A549 (cell line): ENCODE measurements at regions not wholly inside any gene's neighbourhood (a gene's known extent, or its start where the extent isn't known, plus 50 kb on each side); places are given as distances from the start of the nearest gene placed in this dataset.
A peak's percentile ranks its signal among the peaks of the same experiment; 100 is the strongest.

ENCODE experiments used
- ATAC-seq, 2 experiments: fragments of 200-7000 bp in 1 of 2; fragments of >200 bp in 1 of 2; cut with Nextera tagmentation in 1 of 2; cut with Tn5 transposase in 1 of 2; 3 replicates each; pipeline versions ENCODE4 v1.8.0 to v1.9.1; 2018 to 2020; ENCODE audit warnings: mild to moderate bottlenecking in 1 of 2, moderate library complexity in 1 of 2
- CTCF ChIA-PET: fragments of 300-600 bp; sonication (Branson Sonifier 250); formaldehyde crosslinking; extraction: SDS; loops from one replicate; lab custom pipeline; 2021; ENCODE audit warnings: antibody characterized with exemption, inconsistent platforms; lab: Yijun Ruan, JAX
- POLR2A ChIA-PET: fragments of 350-600 bp; formaldehyde crosslinking; extraction: SDS; loops from one replicate; lab custom pipeline; 2021; ENCODE audit warnings: antibody characterized with exemption, inconsistent platforms; lab: Yijun Ruan, JAX
- DNase-seq, 2 experiments: peaks; one replicate each; pipeline versions ENCODE4 v3.0.0 to v3.0.0-alpha.2; 2011 to 2016; ENCODE audit warnings: low read depth in 1 of 2, low spot score in 1 of 2
- FAIRE-seq: peaks from 2 replicates; lab custom pipeline; 2011; peaks lifted over from hg19 to GRCh38; lab: Jason Lieb, UNC
- H3K27ac ChIP-seq, 2 experiments: fragments of >200 bp; sonication (Bioruptor Twin); formaldehyde crosslinking; 3 replicates each; pipeline ENCODE4 v1.5.1; 2016 to 2017
- H3K4me1 ChIP-seq: fragments of >200 bp; sonication (Bioruptor Twin); formaldehyde crosslinking; 3 replicates; pipeline ENCODE4 v1.6.1; 2016
- H3K4me2 ChIP-seq: fragments of >200 bp; sonication (Bioruptor Twin); formaldehyde crosslinking; 3 replicates; pipeline ENCODE4 v1.6.1; 2016
- H3K4me3 ChIP-seq: fragments of >200 bp; sonication (Bioruptor Twin); formaldehyde crosslinking; 3 replicates; pipeline ENCODE4 v1.5.1; 2016
- H3K9me3 ChIP-seq: fragments of >200 bp; sonication (Bioruptor Twin); formaldehyde crosslinking; 3 replicates; pipeline ENCODE4 v1.6.1; 2016
- CBX2 ChIP-seq: fragments of 200-600 bp; sonication (generic); IDR thresholded peaks from 2 replicates; pipeline ENCODE4 v1.6.1; 2016; ENCODE audit warnings: low read depth, mild to moderate bottlenecking, borderline replicate concordance
- CBX8 ChIP-seq: fragments of 200-600 bp; sonication (generic); IDR thresholded peaks from 2 replicates; pipeline ENCODE4 v1.6.1; 2016
- CEBPB ChIP-seq, 2 experiments: fragments of >200 bp in 1 of 2; sonication (Bioruptor Twin) in 1 of 2; formaldehyde crosslinking in 1 of 2; IDR thresholded peaks; 2 replicates each; pipeline ENCODE4 v1.6.1; 2012 to 2016
- CHD2 ChIP-seq: fragments of 150-350 bp; IDR thresholded peaks from 2 replicates; pipeline ENCODE4 v1.6.1; 2014; ENCODE audit warnings: low read length; ENCODE audit not compliant: partially characterized antibody
- EHF ChIP-seq: fragments of 250-450 bp; sonication (Bioruptor Pico); IDR thresholded peaks from 2 replicates; pipeline ENCODE4 v1.5.0; 2020; ENCODE audit warnings: mild to moderate bottlenecking
- EHMT2 ChIP-seq: fragments of 200-600 bp; sonication (generic); IDR thresholded peaks from 2 replicates; pipeline ENCODE4 v1.6.1; 2016; ENCODE audit warnings: antibody characterized with exemption, low read depth, mild to moderate bottlenecking, moderate library complexity
- ESRRA ChIP-seq: fragments of 150-350 bp; IDR thresholded peaks from 2 replicates; pipeline ENCODE4 v1.6.1; 2014; ENCODE audit warnings: mild to moderate bottlenecking, low read length, borderline replicate concordance
- FOSL2 ChIP-seq, 2 experiments: fragments of 450-650 bp in 1 of 2; fragments of >200 bp in 1 of 2; sonication (Bioruptor Twin) in 1 of 2; formaldehyde crosslinking; IDR thresholded peaks; 2 replicates each; pipeline versions ENCODE4 v1.5.0 to v1.6.1; 2016 to 2020; ENCODE audit warnings: mild to moderate bottlenecking in 1 of 2, moderate library complexity in 1 of 2
- FOXS1 ChIP-seq: fragments of 250-450 bp; sonication (Bioruptor Pico); IDR thresholded peaks from 2 replicates; pipeline ENCODE4 v1.5.0; 2020; ENCODE audit warnings: mild to moderate bottlenecking, moderate library complexity
- HEYL ChIP-seq: fragments of 250-450 bp; sonication (Bioruptor Pico); IDR thresholded peaks from 2 replicates; pipeline ENCODE4 v1.8.0; 2021; ENCODE audit warnings: mild to moderate bottlenecking, moderate library complexity
- HOXA7 ChIP-seq: fragments of 250-450 bp; sonication (Bioruptor Pico); IDR thresholded peaks from 2 replicates; pipeline ENCODE4 v1.5.0; 2020; ENCODE audit warnings: mild to moderate bottlenecking, moderate library complexity
- JUNB ChIP-seq: fragments of >200 bp; sonication (Bioruptor Twin); formaldehyde crosslinking; IDR thresholded peaks from 2 replicates; pipeline ENCODE4 v1.6.1; 2016
- KDM1A ChIP-seq: fragments of 200-600 bp; sonication (generic); IDR thresholded peaks from 2 replicates; pipeline ENCODE4 v1.6.1; 2016; ENCODE audit warnings: low read depth, mild to moderate bottlenecking
- KDM5A ChIP-seq: fragments of 200-600 bp; sonication (generic); IDR thresholded peaks from 2 replicates; pipeline ENCODE4 v1.6.1; 2016; ENCODE audit warnings: antibody characterized with exemption, mild to moderate bottlenecking
- MAZ ChIP-seq: fragments of 150-350 bp; IDR thresholded peaks from 2 replicates; pipeline ENCODE4 v1.6.1; 2014; ENCODE audit warnings: antibody characterized with exemption, low read depth, low read length, borderline replicate concordance
- NR3C1 ChIP-seq: fragments of >200 bp; sonication (Bioruptor Twin); formaldehyde crosslinking; IDR thresholded peaks from 3 replicates; pipeline ENCODE4 v1.6.1; 2017
- PHF8 ChIP-seq: fragments of 200-600 bp; sonication (generic); IDR thresholded peaks from 2 replicates; pipeline ENCODE4 v1.6.1; 2016; ENCODE audit warnings: low read depth, mild to moderate bottlenecking, antibody characterized with exemption, moderate library complexity, borderline replicate concordance
- POLR2A ChIP-seq: IDR thresholded peaks from 2 replicates; pipeline ENCODE4 v1.6.1; 2012; ENCODE audit warnings: mild to moderate bottlenecking, low read length
- POLR2AphosphoS2 ChIP-seq: conservative IDR thresholded peaks from 2 replicates; pipeline ENCODE4 v1.6.1; 2012; ENCODE audit warnings: low read length, improper control_type of control experiment, inconsistent platforms
- RAD21 ChIP-seq, 2 experiments: fragments of >200 bp in 1 of 2; sonication (Bioruptor Twin) in 1 of 2; formaldehyde crosslinking in 1 of 2; IDR thresholded peaks in 1 of 2; conservative IDR thresholded peaks in 1 of 2; 2 replicates in 1 of 2; 3 replicates in 1 of 2; pipeline ENCODE4 v1.6.1; 2012 to 2018; ENCODE audit warnings: inconsistent platforms in 1 of 2
- TFCP2L1 ChIP-seq: fragments of 250-450 bp; sonication (Bioruptor Pico); IDR thresholded peaks from 2 replicates; pipeline ENCODE4 v1.5.0; 2021; ENCODE audit warnings: mild to moderate bottlenecking
- TP53 ChIP-seq: fragments of 250-450 bp; sonication (Bioruptor Pico); IDR thresholded peaks from 2 replicates; pipeline ENCODE4 v1.5.0; 2021; ENCODE audit warnings: mild to moderate bottlenecking, moderate library complexity
- ZC3H11A ChIP-seq: fragments of 450-650 bp; IDR thresholded peaks from 2 replicates; pipeline ENCODE4 v1.6.1; 2014; ENCODE audit warnings: antibody characterized with exemption, mild to moderate bottlenecking
- ZFP36 ChIP-seq: fragments of 450-650 bp; IDR thresholded peaks from 2 replicates; pipeline ENCODE4 v1.6.1; 2014; ENCODE audit warnings: borderline replicate concordance; ENCODE audit not compliant: partially characterized antibody
- WGBS: methylation state at CpG from one replicate; pipeline ENCODE4 v1.1.6; 2017; ENCODE audit errors: missing lambda C conversion rate; 5-methylcytosine and 5-hydroxymethylcytosine counted together
- TF ChIP-seq, protein P1 (sequence below): IDR thresholded peaks from 2 replicates; pipeline ENCODE4 v1.6.1; 2012; ENCODE audit warnings: low read depth, borderline replicate concordance
- TF ChIP-seq, protein P2 (sequence below): fragments of 450-650 bp; IDR thresholded peaks from 2 replicates; pipeline ENCODE4 v1.6.1; 2014; ENCODE audit warnings: antibody characterized with exemption
- TF ChIP-seq, protein P3 (sequence below): fragments of 200-600 bp; sonication (generic); IDR thresholded peaks from 2 replicates; pipeline ENCODE4 v1.6.1; 2016; ENCODE audit warnings: antibody characterized with exemption, mild to moderate bottlenecking, moderate library complexity
- TF ChIP-seq, protein P4 (sequence below): fragments of >200 bp; sonication (Bioruptor Twin); formaldehyde crosslinking; IDR thresholded peaks from 3 replicates; pipeline ENCODE4 v1.6.1; 2016

DNA sequence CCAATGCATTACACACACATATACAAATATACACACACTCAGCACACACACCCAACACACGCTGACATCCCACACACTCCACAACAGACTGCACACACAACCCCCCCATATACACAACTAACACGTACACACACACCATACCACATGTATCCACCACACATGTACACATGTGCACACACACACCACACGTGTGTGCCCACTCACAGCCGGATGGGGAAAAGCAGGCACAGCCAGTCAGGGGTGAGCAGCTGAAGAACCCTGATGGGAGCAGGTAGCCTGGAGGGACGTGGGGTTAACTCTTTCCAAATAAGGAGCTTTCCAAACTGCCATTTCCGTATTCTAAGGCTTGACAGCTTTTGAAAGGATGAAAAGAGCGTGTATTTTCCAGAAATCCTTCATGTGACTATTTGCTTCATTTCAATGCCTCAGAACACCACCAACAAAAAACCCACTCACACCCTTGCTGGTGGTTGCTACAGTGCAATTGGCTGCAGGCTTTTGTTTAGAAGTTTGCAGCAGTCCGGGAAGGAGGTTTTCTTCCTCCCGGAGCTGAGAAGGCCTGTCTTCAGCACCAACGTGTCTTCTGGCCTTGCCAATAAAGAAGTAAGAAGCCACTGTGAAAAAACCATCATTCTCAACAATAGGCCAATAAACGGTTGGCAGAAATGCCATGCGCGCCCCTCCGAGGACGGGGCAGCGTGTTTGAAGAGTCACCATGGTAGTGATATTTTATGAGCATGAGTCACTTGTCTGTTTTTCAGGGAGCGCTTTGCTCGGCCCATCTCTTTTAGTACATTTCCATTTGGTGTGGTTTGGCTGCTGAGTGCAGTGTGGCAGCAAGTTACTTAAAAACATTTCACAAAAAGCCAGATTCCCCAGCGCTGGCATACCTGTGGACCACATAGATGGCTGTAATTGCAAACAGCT lies 131.3 kb upstream of the GMDS start (continued):
- TF ChIP-seq TP53 (CRISPR knock-in tag) (no peak), HEYL (CRISPR knock-in tag) (no peak), KDM5A (no peak), EHF (no peak), CBX8 (no peak), CHD2 (no peak), POLR2AphosphoS2 (no peak), JUNB (0 out of 2 replicates have a peak, but pooled peaks have one; percentile 20), CEBPB (IDR thresholded peaks at IDR 0.05) (no peak), FOXS1 (CRISPR knock-in tag) (no peak)
- TF ChIP-seq, protein P1, sequence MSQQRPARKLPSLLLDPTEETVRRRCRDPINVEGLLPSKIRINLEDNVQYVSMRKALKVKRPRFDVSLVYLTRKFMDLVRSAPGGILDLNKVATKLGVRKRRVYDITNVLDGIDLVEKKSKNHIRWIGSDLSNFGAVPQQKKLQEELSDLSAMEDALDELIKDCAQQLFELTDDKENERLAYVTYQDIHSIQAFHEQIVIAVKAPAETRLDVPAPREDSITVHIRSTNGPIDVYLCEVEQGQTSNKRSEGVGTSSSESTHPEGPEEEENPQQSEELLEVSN = peak; percentile 35; the same call in 1 of the 2 replicates

DNA sequence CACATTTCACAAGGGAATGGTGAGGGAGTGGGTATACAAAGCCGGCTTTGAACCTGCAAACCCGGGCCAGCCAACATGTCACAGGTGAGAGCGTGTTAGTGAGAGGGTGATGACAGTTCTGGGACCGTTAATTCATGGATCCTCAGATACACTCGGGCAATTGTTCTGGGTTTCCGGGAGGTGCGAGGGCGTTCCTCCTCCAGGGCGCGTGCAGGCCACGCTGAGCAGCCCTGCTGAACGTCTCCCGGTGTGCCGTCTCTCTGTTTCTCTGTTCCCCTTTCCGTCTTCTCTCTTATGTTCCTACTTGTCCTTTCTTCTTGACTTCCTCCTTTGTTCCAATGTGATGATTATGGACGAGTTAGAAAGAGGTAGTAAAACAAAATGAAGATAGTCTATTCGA lies 130.0 kb upstream of the GMDS start:
- POLR2A ChIA-PET = no interaction called here
- Histone ChIP-seq H3K4me3 (no peak overlapping the region), H3K4me1 (peaks cover 21% of the 10 kb centered on the region), H3K4me2 (no peak overlapping the region), H3K9me3 (no peaks in the 10 kb centered on the region), H3K27ac (no peak overlapping the region)
- 93% methylated on average over 17 of the region's 17 CpGs for WGBS
- no peak for TF ChIP-seq ZFP36
- TF ChIP-seq TFCP2L1 (CRISPR knock-in tag) = no peak
- no peak for TF ChIP-seq JUNB
- no peak for TF ChIP-seq HOXA7 (CRISPR knock-in tag)
- TF ChIP-seq MAZ = no peak
- TF ChIP-seq EHMT2 = no peak
- TF ChIP-seq CBX2 = no peak
- CTCF ChIA-PET = interaction anchor here (1.3 kb wide), 1 partner anchor 74 kb away, joined by 3 read pairs; no protein-coding TSS in a partner anchor
- no peak for FAIRE-seq
- no peak for DNase-seq
- ATAC-seq = no peak

DNA sequence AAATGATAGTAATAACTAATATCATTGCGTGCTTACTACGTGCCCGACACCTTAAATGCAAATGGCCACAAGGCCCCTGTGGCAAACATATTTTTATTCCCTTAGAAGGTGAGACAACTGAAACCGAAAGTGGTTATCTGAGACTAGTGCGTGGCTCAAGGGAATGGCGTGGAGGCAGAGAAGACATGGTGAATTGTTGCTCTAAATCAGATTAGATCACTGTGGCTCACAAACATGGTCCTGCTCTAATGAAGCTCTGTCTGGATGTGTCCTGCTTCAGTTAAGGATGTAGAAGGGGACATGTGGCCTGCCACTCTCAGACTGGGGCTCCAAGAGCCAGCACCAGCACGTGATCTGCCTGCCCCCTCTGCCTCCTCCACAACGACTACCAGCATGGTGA lies 124.2 kb upstream of the GMDS start:
- Histone ChIP-seq H3K4me3 (no peak overlapping the region), H3K9me3 (no peaks in the 10 kb centered on the region), H3K4me1 (no peaks in the 10 kb centered on the region), H3K4me2 (no peak overlapping the region), H3K27ac (no peak overlapping the region)
- ATAC-seq = no peak
- 94% methylated on average over 6 of the region's 8 CpGs for WGBS
- TF ChIP-seq HOXA7 (CRISPR knock-in tag) (no peak), ESRRA (no peak), POLR2A (no peak), ZC3H11A (no peak), ZFP36 (no peak), NR3C1 (no peak), EHF (no peak), POLR2AphosphoS2 (no peak), RAD21 (conservative IDR thresholded peaks at IDR 0.05 in 1 of 2, IDR thresholded peaks at IDR 0.05 in 1 of 2) (no peak), JUNB (no peak), PHF8 (no peak), KDM1A (no peak), FOSL2 (IDR thresholded peaks at IDR 0.05) (no peak), FOSL2 (CRISPR knock-in tag; IDR thresholded peaks at IDR 0.05) (no peak), KDM5A (no peak)
- TF ChIP-seq, protein P2, sequence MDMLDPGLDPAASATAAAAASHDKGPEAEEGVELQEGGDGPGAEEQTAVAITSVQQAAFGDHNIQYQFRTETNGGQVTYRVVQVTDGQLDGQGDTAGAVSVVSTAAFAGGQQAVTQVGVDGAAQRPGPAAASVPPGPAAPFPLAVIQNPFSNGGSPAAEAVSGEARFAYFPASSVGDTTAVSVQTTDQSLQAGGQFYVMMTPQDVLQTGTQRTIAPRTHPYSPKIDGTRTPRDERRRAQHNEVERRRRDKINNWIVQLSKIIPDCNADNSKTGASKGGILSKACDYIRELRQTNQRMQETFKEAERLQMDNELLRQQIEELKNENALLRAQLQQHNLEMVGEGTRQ = no peak
- TF ChIP-seq, protein P3, sequence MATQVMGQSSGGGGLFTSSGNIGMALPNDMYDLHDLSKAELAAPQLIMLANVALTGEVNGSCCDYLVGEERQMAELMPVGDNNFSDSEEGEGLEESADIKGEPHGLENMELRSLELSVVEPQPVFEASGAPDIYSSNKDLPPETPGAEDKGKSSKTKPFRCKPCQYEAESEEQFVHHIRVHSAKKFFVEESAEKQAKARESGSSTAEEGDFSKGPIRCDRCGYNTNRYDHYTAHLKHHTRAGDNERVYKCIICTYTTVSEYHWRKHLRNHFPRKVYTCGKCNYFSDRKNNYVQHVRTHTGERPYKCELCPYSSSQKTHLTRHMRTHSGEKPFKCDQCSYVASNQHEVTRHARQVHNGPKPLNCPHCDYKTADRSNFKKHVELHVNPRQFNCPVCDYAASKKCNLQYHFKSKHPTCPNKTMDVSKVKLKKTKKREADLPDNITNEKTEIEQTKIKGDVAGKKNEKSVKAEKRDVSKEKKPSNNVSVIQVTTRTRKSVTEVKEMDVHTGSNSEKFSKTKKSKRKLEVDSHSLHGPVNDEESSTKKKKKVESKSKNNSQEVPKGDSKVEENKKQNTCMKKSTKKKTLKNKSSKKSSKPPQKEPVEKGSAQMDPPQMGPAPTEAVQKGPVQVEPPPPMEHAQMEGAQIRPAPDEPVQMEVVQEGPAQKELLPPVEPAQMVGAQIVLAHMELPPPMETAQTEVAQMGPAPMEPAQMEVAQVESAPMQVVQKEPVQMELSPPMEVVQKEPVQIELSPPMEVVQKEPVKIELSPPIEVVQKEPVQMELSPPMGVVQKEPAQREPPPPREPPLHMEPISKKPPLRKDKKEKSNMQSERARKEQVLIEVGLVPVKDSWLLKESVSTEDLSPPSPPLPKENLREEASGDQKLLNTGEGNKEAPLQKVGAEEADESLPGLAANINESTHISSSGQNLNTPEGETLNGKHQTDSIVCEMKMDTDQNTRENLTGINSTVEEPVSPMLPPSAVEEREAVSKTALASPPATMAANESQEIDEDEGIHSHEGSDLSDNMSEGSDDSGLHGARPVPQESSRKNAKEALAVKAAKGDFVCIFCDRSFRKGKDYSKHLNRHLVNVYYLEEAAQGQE = no peak
- TF ChIP-seq, protein P4, sequence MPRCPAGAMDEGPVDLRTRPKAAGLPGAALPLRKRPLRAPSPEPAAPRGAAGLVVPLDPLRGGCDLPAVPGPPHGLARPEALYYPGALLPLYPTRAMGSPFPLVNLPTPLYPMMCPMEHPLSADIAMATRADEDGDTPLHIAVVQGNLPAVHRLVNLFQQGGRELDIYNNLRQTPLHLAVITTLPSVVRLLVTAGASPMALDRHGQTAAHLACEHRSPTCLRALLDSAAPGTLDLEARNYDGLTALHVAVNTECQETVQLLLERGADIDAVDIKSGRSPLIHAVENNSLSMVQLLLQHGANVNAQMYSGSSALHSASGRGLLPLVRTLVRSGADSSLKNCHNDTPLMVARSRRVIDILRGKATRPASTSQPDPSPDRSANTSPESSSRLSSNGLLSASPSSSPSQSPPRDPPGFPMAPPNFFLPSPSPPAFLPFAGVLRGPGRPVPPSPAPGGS = no peak
- CTCF ChIA-PET = interaction anchor here (2.0 kb wide), 1 partner anchor 16 kb away, joined by 7 read pairs; no protein-coding TSS in a partner anchor
- no peak for FAIRE-seq
- DNase-seq = no peak
- POLR2A ChIA-PET = no interaction called here
